HG03520 (cell line): ENCODE measurements at regions not wholly inside any gene's neighbourhood (a gene's known extent, or its start where the extent isn't known, plus 50 kb on each side); places are given as distances from the start of the nearest gene placed in this dataset.
A peak's percentile ranks its signal among the peaks of the same experiment; 100 is the strongest.

Experiments used
- ATAC-seq: cut with Tn5 transposase; IDR thresholded peaks from one replicate; pipeline ENCODE4 v1.9.1; 2021; ENCODE audit warnings: mild to moderate bottlenecking, moderate library complexity; ENCODE audit not compliant: unreplicated experiment

DNA sequence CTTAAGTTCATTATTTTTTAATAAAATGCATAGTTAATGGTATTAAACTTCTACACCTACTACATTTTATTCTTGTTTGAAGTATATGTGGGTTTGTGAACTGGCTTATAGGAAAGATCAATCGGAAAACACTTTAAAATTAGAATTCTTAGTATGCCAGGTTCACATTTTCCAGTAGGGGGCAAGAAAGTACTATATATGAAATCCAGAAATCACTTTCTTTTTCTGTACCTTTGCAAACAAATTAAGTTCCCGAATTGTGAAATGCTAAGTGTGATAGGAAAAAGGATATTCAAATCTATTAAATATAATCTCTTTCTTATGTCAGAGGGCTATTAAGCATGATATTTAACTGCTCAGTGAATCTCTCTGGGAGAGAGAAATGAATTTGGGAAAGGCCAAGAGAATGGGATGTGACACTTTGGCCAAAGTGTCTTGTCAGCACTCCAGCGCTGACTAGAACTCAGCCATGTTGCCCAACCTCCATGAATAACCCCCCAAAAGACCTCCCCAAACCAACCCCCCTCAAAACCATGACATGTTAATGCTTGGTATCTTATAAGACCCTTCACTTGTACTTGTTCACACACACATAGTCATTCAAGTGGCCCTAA lies 122.6 kb upstream of the SLC10A2 start:
- ATAC-seq = no peak

DNA sequence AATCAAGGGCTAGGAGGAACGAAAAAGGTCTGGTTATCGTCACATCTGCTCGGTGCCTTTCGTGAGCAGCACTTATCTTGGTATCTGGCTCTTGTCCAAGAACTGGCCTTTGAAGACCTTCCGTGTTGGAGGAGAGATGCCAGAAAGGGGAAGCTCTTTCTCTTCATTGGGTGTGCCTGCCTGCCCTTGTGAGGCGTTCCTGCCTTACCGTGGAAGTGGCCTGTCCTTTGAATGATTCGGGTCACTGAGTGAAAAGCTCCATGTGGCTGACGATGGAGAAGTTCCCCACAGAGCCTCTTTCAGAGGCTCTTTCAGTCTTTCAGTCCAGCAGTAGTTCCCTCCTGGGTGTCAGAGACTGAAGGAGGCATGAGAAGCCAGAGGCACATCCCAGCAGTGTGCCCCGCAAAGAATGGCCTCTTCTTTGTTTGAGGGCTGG lies 121.5 kb upstream of the SLC10A2 start:
- ATAC-seq = no peak

DNA sequence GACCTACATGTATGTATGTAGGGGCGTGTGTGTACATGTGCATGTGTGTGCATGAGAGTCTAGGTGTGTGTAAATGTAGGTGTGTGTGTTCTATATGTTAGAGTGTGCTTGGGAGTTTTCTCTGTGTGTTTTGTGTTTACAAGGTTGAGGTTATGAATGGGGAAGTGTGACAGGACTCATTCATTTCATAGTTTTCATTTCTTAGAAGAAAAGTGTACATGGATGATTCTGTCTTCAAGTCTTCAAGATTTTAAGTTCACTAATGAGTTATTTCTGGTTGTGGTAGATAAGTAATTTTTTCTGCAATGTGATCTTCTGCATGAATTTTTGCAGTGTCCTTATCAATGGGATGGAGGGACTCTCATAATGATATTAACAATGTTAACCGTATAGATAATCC lies 118.2 kb upstream of the SLC10A2 start:
- ATAC-seq = peak; percentile 48

DNA sequence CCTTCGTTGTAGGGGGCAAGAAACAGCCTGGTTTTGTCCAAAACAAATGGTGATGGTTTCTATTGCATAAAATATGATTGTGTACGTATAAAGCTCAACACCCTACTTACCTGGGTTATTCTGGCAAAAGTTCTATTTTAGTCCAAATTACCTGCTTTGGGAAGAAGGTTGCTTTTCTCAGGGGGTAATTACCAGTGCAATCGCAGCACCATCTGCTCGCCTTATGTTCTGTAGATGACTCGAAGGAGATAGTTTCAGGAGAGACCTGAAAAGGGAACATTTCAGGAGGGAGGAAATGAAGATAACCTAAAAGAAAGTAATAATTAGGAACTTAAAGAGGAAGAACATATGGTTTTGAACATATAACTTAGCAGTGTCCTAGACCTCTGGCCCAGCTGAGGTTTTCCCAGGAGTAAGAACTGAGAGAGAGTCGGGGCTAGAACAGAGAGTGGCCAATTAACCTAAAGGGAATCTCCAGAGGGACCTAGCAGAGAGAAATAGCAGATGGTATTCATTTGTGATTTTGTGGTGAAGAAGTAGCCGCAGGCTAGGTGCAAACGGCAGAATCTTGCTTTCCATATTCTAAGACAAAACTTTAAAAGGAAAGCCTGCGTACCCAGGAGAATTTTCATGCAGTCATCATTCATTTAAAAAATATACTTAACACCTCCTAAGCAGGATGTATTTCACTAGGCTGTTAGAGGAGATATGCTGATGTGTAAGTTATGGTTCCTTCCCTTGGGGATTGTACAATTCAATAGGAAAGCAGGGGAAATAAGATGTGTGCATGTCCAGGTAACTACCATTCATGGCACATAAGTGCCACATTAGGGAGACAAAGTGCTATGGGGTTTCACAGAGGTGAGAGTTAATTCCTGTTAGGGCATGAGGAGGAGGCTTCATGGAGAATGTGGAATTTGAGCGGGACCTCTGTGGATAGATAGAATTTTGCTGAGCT lies 113.0 kb upstream of the SLC10A2 start:
- no peak for ATAC-seq

DNA sequence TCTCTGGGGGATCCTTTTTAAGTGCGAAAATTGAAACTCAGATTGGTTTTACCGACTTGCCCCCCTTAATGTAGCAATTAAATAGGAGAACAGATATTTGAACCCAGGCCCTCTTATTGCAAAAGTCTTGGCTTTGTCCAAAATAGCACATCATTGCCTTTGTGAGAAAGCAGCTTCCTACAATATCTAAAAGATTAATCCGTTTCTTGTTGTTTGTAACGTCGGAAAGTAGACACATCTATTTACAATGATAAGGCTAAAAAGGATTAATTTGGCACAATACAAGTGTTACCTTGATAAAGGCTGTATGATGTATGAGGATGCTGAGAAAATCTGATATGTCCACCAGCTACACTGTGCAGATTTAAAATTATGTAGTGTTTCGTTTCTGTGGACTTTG lies 108.7 kb upstream of the SLC10A2 start:
- no peak for ATAC-seq

DNA sequence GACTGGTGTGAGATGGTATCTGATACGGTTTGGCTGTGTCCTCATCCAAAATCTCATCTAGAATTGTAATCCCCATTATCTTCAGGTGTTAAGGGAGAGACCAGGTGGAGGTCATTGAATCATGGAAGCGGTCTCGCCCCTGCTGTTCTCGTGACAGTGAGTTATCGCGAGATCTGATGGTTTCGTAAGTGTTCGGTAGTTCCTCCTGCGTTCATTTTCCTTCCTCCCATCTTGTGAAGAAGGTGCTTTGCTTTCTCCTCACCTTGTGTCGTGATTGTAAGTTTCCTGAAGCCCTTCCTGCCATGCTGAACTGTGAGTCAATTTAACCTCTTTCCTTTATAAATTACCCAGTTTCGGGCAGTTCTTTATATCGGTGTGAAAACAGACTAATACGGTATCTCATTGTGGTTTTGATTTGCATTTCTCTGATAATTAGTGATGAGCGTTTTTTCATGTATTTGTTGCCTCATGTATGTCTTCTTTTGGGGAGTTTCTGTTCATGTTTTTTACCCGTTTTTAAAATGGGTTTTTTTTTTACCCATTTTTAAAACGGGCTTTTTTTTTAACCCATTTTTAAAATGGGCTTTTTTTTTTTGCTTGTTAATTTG lies 102.8 kb upstream of the SLC10A2 start:
- no peak for ATAC-seq

DNA sequence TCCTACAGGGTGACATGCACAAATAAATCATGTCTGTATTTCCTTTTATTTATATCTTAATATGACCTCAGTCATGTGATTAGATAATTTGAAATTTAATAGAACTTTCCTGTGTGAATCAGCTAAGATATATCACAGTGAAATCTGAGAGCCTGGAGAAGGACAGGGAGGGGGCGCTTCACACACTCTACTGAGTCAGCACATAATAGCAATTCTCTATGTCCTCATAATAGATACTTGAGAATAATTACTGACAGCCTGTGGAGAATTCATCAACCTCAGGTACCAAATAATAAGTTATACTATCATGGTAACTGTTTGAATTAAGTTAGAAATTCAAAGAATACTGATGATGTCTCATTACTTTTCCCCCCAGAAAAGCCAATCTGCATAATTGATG lies 98.0 kb upstream of the SLC10A2 start:
- ATAC-seq = no peak

DNA sequence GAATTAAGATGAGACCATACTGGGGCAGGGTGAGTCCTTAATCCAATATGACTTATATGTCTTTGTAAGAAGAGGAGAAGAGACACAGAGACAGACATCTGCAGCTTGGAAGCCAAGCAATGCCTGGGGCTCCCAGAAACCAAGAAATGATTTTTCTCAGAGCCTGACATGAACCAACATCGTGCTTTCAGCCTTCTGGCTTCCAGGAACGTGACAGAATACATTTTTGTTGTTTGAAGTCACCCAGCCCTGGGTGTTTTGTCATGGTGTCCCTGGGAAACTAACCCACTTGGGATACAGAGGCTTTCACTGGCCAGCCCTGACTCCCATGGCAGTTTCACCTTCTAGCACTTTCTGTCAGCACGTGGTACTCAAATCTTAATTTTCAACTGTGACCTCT lies 95.3 kb upstream of the SLC10A2 start:
- no peak for ATAC-seq

DNA sequence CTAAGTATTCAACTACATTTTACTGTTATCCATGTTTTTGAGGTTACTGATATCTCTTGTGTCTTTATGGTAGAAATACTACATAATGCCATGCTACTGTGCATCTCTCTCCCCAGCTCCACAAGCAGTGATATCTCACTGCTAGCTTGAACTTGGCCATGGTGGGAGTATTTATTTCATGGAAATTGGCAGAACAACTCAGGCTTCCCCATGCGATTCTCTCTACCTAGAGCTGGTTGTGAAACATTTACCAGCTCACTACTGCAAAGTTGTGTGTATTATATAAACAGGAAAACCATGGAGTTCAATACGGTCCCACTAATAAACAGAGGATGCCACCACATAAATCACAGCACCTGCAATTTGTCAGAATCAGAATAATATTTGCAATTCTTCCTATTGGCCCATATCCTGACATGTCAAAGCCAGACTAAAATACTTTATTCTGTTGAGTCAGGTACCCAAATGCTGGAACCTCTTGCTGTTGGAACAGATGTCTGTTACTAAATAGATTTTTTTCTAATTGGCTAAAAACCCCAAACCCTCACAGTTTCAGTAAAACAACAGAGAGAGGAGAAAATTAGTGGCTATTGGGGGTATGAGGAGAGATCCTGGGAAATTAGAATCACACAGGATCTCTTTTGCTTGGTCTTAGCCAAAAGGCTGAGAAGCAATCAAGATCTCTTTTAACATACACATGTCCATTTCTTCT lies 91.4 kb upstream of the SLC10A2 start:
- no peak for ATAC-seq

DNA sequence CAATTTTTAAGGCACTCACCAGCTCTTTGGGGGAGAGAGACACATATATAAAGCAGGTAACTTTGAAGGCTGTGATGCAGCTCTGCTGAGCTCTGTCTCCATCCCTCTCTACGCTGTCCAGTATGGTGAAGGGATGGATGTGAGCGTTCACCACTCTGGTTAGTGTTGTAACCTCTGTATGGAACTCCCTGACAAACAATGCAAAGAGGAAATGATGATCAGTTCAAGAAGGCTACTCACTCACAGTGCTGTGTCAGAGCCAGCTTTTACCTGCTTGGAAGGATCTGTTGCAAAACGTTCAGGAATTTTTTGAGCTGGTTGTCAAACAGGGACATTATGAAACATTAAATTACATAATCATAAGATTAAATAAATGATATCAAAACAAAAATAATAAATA lies 90.8 kb upstream of the SLC10A2 start:
- no peak for ATAC-seq

DNA sequence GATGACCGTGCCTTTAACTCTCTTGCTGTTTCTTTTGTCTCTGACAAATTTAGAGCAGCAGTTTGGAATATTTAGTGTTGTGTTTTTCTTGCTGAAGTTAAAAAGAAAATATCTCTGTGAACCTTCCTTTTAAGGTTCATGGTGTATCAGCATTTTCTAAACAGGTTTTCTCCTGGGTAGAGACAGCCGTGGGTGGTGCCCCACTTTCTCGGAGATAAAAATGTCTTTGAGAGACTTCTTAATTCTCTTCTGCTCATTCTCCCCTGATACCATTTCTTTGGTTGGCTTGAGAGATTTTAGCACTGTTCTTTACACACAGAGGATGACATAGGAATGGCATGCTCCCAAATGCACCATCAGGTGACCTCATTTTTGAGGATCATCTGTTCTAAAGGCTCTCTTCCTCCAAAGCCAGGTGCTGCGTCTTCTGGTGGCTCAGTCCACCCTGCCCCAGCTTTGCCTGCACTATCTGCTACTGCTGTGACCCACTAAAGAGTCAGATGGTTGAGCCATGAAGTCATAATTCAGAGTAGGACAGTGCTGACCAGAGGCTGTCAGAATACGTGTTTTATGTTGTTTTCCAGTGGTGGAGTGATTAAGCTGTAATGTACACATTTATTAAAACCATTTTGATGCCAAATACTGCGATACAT lies 90.3 kb upstream of the SLC10A2 start:
- no peak for ATAC-seq

DNA sequence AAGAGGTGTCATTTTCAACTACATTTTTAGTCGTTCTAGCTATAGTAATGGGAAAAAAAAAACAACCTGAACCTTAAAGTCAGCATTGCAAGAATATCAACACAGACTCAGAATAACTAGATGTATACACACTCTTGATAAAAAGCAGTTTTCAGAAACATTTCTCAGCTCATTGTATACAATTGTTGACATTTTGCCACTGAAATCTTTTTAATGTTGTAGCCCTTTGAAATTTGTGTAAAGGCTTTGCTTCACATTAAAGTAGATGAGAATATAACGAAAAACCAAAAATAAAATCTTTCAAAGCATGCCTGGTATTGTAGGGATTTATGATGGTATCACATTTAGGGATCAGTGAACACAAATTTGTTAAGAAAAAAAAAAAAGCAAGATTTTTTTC lies 87.2 kb upstream of the SLC10A2 start:
- no peak for ATAC-seq

DNA sequence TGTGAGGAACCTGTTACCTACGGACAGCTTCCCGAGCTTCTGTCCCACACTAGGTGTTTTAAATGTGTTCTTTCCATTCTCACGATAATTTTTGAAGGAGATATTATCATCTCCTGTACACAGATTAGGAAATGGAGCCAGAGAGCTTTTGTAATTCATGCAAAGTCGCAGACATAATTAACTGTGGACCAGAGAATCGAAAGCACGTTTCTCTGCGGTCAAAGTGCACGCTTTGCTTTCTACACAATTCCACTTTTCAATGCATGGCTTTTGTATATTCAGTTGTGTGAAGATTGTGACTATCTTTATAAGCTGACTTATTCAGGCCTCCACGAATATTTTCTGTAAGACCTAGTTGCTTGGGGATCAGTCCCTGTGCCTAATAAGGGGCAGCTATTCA lies 81.7 kb upstream of the SLC10A2 start:
- ATAC-seq = no peak

DNA sequence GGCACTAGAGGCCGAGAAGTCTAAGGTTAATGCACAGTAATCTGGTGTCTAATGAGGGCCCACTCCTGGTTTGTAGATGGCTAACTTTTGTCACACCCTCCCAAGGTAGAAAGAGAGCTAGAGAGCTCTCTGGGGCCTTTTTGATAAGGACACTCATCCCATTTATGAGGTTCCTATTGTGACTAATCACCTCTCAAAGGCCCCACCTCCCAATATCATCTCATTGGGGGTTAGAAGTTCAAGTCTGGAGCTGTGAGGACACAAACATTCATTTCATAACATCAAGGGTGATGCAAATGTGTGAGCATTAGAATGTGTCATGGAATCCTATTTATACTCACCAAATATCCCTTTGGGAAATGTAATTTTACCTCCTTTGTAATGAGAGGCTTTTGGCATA lies 79.2 kb upstream of the SLC10A2 start:
- no peak for ATAC-seq

DNA sequence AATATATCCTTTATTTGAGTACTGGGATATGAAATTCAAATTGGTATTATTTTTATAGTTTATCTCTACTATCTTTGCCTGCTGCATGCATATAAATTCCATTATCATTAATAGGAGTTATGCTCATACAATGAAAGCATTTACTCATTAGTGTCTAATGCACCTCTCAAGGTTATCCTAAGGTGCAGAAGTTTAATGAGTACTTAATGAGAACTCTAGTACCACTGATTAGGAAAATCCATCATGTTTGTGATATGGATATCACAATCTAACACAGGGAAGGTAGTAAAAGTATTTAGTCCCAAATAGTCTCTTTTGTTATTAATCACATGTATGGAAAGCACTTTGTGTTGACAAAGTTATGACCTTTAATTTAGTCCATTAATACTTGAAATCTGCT lies 77.2 kb upstream of the SLC10A2 start:
- ATAC-seq = no peak

DNA sequence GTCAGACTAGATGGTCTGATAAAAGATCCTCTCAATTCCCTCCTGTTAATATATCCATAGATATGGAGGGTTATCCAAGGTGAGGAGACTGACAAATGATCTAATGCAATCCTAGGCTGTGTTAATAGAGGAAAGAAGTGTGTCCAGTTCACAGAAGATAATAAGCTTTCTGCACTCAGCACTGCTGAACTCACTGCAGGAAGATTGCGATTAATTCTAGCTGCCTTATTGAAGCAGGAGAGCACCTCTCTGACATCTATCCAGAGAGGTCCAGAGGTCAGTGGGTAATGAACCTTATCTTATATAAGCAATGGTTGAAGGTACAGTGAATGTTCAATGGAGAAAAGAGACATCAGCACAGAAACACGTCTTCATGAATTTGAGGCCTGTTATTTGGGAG lies 75.9 kb upstream of the SLC10A2 start:
- ATAC-seq = no peak

DNA sequence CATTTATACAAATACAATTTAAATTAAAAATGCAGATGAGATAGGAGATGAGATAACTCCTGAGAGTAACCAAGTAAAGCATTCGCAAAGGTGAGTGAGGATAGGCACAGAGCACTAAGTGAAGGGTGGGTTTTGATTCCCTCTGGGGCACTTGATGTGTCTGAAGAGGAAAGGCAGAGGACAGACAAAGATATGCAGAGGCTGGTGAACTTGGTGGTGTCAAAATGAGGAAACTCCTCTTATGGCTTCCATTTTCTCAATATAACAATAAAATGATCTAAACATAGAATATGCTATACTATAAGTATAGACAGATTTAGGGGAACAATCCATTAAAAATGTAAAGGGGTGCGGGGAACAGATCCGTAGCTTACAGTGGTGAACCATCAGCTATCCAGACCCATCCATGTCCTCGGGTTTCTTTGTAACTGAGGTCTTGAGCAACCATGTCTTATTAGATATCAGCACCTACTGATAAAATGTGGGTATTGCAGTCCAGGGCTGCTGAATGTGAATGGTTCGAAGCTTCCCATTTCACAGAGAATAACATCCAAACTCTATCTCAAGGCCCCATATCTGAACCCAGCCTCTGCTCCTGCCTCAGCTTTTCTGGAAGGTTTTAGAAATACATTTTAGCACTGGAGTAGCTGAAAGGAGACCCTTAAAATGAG lies 73.9 kb upstream of the SLC10A2 start:
- ATAC-seq = peak; percentile 95

DNA sequence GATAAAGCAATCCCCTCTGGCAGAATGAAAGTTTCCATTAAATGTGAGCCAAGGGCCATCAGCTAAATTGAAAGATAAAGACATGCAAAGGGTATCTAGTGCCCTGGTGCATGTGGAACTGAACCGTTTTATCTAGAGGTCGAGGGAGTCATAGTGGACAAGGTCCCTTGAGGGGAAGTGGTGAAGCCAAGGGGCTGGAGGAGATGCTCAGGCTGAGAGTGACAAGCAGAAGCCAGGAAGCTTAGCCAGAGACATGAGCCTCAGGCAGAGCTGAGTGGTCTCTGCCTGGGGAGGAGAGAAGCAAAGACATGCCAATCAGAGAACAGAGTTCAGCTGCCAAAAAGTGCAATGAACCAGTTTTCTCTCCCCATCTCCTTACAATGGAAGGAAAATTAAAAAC lies 68.1 kb upstream of the SLC10A2 start:
- ATAC-seq = no peak

DNA sequence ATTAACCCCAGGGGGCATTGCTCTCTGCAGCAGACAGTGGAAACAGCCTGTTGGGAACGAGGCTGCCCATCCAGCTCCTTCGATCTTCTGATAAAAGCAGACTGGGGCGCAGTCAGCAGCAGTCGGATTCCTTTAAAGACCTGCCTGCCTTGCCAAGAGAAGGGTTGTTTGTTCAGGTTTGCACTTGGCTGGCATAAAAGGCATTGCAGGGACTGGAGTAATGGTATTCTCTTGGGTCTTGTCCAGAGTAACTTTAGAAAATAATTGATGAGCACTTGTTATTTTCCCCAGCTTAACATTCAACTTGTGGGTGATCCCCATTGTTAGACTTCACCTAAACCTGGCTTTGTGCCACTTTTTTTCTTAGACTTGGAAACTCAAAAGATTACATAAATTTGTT lies 67.3 kb upstream of the SLC10A2 start:
- ATAC-seq = no peak

DNA sequence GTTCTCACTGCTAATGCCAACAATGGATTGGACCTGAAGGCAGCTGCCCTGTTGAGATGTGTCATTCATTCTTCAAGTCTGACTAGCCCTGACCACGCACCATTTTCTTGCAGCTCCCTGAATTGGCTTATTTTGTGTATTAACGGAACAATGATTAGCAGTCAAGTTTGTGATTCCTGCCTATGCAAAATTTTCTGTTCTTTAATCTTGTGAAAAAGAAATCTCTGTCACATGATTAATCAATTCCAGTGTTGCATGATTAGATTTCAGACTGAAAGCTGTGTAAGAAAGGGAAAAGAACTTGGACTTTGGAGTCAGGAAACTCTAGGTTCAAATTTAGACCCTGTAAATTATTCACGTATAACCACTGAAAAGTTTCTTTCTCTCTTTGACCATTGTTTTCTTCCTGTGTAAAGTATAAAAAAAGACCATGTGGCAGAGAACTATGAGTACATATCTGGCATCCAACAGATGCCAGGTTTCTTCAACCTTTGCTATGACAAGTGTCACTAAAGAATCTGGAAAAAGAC lies 64.5 kb upstream of the SLC10A2 start:
- peak; percentile 59 for ATAC-seq
